Coronary artery (tissue), 2 donors: ENCODE measurements at regions not wholly inside any gene's neighbourhood (a gene's known extent, or its start where the extent isn't known, plus 50 kb on each side); places are given as distances from the start of the nearest gene placed in this dataset.

Experiments
- DNase-seq: peaks from one replicate; pipeline ENCODE4 v3.0.0-alpha.2; 2017; ENCODE audit warnings: low spot score
- H3K27ac ChIP-seq, 2 donors: fragments of 200-600 bp; sonication (generic); one replicate each; pipeline ENCODE4 v1.5.1; 2016 to 2019
- H3K4me3 ChIP-seq: fragments of 200-600 bp; sonication (generic); 2 replicates; pipeline ENCODE4 v1.5.1; 2016; ENCODE audit warnings: mild to moderate bottlenecking, moderate library complexity
- TF ChIP-seq, protein P1 (sequence below): fragments of 200-600 bp; sonication (generic); IDR thresholded peaks from one replicate; pipeline ENCODE4 v1.5.1; 2019; ENCODE audit warnings: antibody characterized with exemption

DNA sequence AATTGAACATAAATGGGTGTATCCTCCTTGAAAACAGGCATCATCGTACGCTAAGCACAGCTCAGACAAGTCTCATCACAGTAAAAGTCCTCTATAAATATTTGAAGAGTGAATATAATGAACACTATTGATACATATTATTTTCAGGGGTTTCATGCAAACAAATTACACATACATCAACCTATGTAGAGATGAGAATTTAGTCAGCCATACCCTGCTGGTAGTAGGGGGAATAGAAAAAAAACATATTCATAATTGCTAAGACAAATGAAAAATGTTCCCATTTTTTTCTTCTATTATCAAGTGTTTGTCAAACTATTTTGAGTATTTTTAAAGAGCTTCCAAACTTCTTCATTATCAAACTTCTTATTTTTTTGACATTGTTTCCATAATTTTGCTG lies 205.6 kb upstream of the SOX5 start:
- TF ChIP-seq, protein P1, sequence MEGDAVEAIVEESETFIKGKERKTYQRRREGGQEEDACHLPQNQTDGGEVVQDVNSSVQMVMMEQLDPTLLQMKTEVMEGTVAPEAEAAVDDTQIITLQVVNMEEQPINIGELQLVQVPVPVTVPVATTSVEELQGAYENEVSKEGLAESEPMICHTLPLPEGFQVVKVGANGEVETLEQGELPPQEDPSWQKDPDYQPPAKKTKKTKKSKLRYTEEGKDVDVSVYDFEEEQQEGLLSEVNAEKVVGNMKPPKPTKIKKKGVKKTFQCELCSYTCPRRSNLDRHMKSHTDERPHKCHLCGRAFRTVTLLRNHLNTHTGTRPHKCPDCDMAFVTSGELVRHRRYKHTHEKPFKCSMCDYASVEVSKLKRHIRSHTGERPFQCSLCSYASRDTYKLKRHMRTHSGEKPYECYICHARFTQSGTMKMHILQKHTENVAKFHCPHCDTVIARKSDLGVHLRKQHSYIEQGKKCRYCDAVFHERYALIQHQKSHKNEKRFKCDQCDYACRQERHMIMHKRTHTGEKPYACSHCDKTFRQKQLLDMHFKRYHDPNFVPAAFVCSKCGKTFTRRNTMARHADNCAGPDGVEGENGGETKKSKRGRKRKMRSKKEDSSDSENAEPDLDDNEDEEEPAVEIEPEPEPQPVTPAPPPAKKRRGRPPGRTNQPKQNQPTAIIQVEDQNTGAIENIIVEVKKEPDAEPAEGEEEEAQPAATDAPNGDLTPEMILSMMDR, result no peak
- Histone ChIP-seq H3K27ac (no peak overlapping the region), H3K4me3 (no peak overlapping the region)
- no peak for DNase-seq

GRCh38 chr12:24153079-24153478 lies 203.6 kb upstream of the SOX5 start:
- Histone ChIP-seq H3K4me3 (no peak overlapping the region), H3K27ac (no peak overlapping the region)
- TF ChIP-seq, protein P1, result no peak
- DNase-seq, result no peak

DNA sequence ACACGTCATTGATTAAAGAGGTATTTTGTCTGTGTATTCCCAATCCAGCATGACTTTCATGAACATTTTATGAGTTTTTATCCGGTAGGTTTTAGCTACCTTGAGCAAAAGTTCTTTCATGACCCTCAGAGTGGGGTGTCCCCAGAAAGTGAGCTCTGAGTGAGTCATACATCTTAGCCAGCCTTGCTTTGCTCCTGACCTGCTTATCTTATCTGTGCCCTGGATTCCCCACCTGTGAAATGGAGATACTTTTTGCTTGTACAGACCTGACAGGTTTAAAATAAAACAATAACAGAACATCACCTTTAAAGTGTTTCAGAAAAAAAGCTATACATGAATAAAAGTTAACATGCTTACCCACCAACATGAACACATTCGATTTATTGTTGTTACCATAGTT lies 202.8 kb upstream of the SOX5 start:
- no peak overlapping the region for H3K4me3 ChIP-seq
- no peak for DNase-seq
- TF ChIP-seq, protein P1, result no peak
- no peak overlapping the region for H3K27ac ChIP-seq

DNA sequence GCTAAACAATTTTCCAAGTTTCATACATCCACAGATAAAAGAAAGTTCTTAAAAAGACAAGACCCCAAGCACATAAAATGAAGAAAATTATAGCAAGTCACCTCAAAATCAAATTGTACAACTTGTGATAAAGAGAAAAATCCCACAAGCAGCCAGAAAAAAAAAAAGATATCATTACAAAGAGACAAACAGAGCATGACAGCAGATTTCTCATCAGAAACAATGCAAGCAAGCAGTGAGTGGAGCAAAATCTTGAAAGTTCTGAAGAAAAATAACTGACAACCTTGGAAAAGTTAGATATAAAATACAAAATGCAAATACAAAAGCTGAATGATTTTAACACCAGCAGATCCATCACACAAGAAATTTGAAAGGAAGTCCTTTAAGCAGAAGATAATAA lies 194.5 kb upstream of the SOX5 start:
- no peak for DNase-seq
- no peak overlapping the region for H3K4me3 ChIP-seq
- TF ChIP-seq, protein P1, result no peak
- no peak overlapping the region for H3K27ac ChIP-seq

DNA sequence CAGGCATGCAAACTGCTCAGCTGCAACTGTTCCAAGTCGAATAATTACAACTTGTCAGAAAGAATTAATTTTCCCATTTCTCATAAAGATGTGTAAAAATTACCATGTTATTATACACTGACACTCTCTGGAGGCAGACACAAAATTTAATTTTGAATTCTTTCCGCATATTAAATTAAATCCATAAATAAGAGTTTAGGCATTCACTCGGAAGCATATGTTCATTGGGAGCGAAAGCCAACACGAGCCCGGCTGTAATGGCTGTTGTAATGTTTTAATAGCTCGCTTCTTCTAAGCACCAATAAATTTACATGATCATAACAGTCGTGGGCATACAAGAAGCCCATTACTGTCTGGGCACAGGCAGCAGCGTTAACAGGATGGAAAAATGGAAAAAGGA lies 189.6 kb upstream of the SOX5 start:
- no peak for DNase-seq
- Histone ChIP-seq H3K27ac (no peak overlapping the region), H3K4me3 (no peak overlapping the region)
- TF ChIP-seq, protein P1, result no peak

DNA sequence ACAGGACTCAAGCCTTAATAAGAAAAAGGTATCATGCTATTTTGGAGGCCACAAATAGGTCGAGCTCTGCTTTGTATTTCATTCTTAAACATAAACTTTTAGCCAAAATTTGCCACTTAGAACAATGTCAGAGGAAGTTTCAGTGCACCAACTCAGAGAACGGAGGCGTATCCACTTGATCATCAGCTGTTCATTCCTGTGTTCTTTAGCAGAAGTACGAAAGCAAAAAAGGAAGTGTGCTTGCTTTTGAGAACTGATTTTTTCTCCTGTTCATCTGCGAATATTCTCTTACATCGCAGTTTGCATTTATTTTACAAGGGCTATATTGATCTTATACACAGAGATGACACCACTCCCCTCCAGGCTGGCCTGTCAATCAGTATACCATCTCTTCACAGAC lies 188.6 kb upstream of the SOX5 start:
- no peak overlapping the region for H3K4me3 ChIP-seq
- DNase-seq, result no peak
- H3K27ac ChIP-seq, result no peak overlapping the region
- TF ChIP-seq, protein P1, result no peak

DNA sequence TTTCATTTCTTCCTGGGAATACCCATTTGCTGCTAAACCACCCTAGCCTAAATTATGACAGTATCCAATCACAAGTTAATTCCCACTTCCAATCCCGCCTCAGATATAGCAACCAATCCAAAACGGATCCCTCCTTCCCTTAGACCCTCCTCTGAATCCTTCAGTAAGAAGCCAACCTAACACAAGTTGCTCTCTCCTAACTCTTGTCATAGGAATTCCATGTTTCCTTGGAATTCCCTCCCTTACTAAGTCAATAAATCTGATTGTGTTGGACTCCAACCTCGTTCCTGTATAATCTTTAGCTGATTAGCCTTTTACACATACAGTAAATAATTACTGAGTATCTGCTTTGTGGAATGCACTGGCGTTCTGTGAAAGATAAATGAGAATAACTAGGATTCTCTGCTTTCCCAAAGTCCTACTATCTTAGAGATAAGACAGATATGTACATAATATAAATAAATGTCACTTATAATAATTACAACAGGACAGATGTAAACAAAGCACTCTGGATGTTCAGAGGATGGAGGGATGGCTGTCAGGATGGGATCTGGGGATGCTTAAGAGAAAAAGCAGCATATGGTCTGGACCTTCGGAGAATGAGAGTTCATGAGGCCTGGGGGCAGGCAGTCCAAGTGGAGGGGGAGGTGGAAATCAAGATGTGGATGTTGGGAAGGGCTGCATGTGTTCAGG lies 185.8 kb upstream of the SOX5 start:
- no peak overlapping the region for H3K27ac ChIP-seq
- TF ChIP-seq, protein P1, result no peak
- DNase-seq, result no peak
- no peak overlapping the region for H3K4me3 ChIP-seq
